ENCODE measurements at regions not wholly inside any gene's neighbourhood (a gene's known extent, or its start where the extent isn't known, plus 50 kb on each side); places are given as distances from the start of the nearest gene placed in this dataset.
A peak's percentile ranks its signal among the peaks of the same experiment; 100 is the strongest.

- Histone ChIP-seq H3K27me3 (ENCODE audit: insufficient read depth, low read length) (no peaks in the 10 kb centered on the region), H3K9ac (ENCODE audit: low read length) (peak overlapping the region; percentile 55), H3K27ac (ENCODE audit: low read depth, low read length) (peak overlapping the region; percentile 73), H2AFZ (ENCODE audit: low read depth, low read length, poor library complexity, severe bottlenecking) (no peak overlapping the region), H4K20me1 (ENCODE audit: insufficient read depth) (no peaks in the 10 kb centered on the region), H3K4me1 (ENCODE audit: control insufficient read depth in 1 of 2, insufficient read depth in 2 of 2, low read length in 2 of 2) (peaks cover 27 to 83% of the 10 kb centered on the region in 2 experiments), H3K4me3 (replicated peaks in 1 of 2; ENCODE audit: low read depth in 1 of 2, low read length in 2 of 2) (no peak overlapping the region), H3K9me2 (ENCODE audit: insufficient read depth) (no peaks in the 10 kb centered on the region), H3K9me3 (ENCODE audit: control insufficient read depth in 1 of 2, insufficient read depth in 1 of 2, low read depth in 1 of 2, low read length in 2 of 2) (no peaks in the 10 kb centered on the region), H3K79me2 (ENCODE audit: insufficient read depth, low read length) (no peaks in the 10 kb centered on the region; the same call in 1 of the 2 replicates), H3K36me3 (ENCODE audit: control insufficient read depth in 1 of 2, insufficient read depth in 2 of 2, low read length in 2 of 2) (no peaks in the 10 kb centered on the region; a peak in 1 of 4 replicates), H3K4me2 (ENCODE audit: low read length) (peak overlapping the region; percentile 49)
- POLR2A ChIA-PET, result no interaction called here
- CTCF ChIA-PET, result no interaction called here
- ATAC-seq (peak; percentile 84), DNase-seq (ENCODE audit: low read depth, low spot score) (peak; percentile 91)
- RAD21 ChIA-PET (ENCODE audit: low non-redundant PET in 1 of 2, low total read pairs in 2 of 2, uncharacterized antibody in 2 of 2, unreplicated experiment in 2 of 2), result no interaction called here
- BruUV-seq (replicated peaks), result no TSS peak
- TF ChIP-seq EZH2phosphoT487 (IDR thresholded peaks at IDR 0.05; ENCODE audit: borderline replicate concordance) (no peak), JUND (IDR thresholded peaks at IDR 0.05) (no peak), ZFX (IDR thresholded peaks at IDR 0.05) (no peak), RAD21 (IDR thresholded peaks at IDR 0.05; ENCODE audit: low read depth) (no peak), YY1 (IDR thresholded peaks at IDR 0.05; ENCODE audit: extremely low read depth, insufficient replicate concordance, low read depth, low read length) (peak; percentile 13), SRF (IDR thresholded peaks at IDR 0.05; ENCODE audit: low read depth) (no peak), POLR2AphosphoS5 (IDR thresholded peaks at IDR 0.05; ENCODE audit: low read depth, low read length) (peak; percentile 83), SIN3A (IDR thresholded peaks at IDR 0.05; ENCODE audit: low read depth) (no peak), CBX3 (IDR thresholded peaks at IDR 0.05; ENCODE audit: low read depth) (no peak), CTCF (IDR thresholded peaks at IDR 0.05 in 2 of 3, conservative IDR thresholded peaks at IDR 0.05 in 1 of 3; ENCODE audit: borderline replicate concordance in 1 of 3, insufficient read depth in 1 of 3, low read depth in 2 of 3, low read length in 2 of 3) (no peak), SP1 (IDR thresholded peaks at IDR 0.05; ENCODE audit: low read depth) (no peak), POLR2A (IDR thresholded peaks at IDR 0.05; ENCODE audit: borderline replicate concordance, extremely low read depth, insufficient read depth, insufficient read length) (no peak), EZH2 (IDR thresholded peaks at IDR 0.05) (no peak), ZBTB33 (IDR thresholded peaks at IDR 0.05; ENCODE audit: extremely low read depth, insufficient replicate concordance, low read length) (no peak), TCF7L2 (IDR thresholded peaks at IDR 0.05; ENCODE audit: borderline replicate concordance, extremely low read depth, insufficient read depth, insufficient read length) (peak; percentile 55)
- intact Hi-C loops (cut with micrococcal nuclease), result no loop called here
Measured at GRCh38 chr7:130838738-130839137, 104.7 kb upstream of the KLF14 start.
